HG02970 (cell line): ENCODE measurements at regions not wholly inside any gene's neighbourhood (a gene's known extent, or its start where the extent isn't known, plus 50 kb on each side); places are given as distances from the start of the nearest gene placed in this dataset.
"Not testable (repeated sequence)": the region's sequence is repeated elsewhere in the genome, so short reads cannot be mapped to it uniquely, and the experiment has no call there.

Source experiments
- ATAC-seq: cut with Tn5 transposase; IDR thresholded peaks from one replicate; pipeline ENCODE4 v1.9.1; 2021; ENCODE audit warnings: mild to moderate bottlenecking, moderate library complexity, moderate number of reproducible peaks; ENCODE audit not compliant: unreplicated experiment, low FRiP score

- no peak for ATAC-seq
Measured at GRCh38 chr2:7611750-7612149, 694.5 kb downstream of the RNF144A start.

DNA sequence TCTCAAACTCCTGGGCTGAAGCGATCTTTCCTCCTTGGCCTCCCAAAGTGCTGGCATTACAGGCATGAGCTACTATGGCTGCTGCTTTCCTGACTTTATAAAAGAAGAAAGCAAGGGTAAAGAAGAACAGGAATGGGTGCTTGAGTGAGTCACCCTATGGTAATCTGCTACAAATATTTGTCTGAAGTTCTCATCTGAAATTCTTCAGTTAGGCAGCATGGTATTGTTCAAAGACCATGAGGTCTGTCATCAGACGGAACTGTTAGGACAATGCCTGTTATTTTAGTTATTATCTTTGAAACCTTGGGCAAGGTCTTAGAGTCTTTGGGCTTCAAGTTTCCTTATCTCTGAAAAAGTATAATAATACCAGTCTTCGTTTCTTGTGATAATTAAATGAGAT lies 695.8 kb downstream of the RNF144A start:
- ATAC-seq = no peak

- no peak for ATAC-seq
Measured at GRCh38 chr2:7613831-7614230, 696.6 kb downstream of the RNF144A start.

GRCh38 chr2:7618031-7618430 lies 700.8 kb downstream of the RNF144A start:
- ATAC-seq = no peak

GRCh38 chr2:7619203-7619970 lies 702.2 kb downstream of the RNF144A start:
- no peak for ATAC-seq

DNA sequence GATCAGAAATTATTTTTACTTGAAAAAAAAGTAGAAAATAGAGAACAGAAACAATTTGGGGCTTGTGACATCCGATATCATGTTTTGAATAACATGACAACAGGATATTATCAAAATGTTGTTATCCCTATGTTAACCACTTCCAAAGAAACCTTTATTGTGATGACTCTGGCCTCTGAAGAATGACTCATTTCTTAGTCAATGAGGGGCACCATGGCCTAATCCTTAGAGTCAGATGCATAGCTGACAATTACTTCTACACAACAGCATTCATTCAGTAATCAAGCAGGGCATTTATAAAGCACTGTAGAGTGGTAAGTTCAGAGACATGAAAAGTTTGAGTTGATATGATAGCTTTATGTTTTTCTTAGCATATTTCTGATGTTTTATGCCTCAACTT lies 703.0 kb downstream of the RNF144A start:
- ATAC-seq = no peak

GRCh38 chr2:7621018-7621814 lies 704.0 kb downstream of the RNF144A start:
- ATAC-seq = no peak

GRCh38 chr2:7625392-7626138 lies 708.4 kb downstream of the RNF144A start:
- ATAC-seq = no peak

DNA sequence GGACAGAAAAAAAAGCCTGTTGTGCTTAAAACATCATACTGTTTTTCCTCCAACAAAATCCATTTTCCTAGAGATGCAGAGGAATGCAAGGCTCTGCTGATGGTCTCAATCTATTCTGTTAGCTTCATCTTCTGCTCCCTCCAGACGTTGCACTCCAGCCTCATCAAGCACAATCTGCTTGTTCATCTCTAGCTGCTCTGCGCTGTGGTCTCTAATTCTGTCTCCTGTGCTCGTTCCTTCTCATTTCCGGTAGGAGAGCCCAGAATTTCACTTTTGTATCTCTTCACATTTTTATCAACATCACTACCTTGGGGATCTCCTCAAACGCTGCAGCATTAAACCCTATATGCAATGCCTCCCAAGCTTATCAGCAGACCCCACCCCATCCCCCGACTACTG lies 708.9 kb downstream of the RNF144A start:
- no peak for ATAC-seq

GRCh38 chr2:7627583-7627982 lies 710.4 kb downstream of the RNF144A start:
- no peak for ATAC-seq

DNA sequence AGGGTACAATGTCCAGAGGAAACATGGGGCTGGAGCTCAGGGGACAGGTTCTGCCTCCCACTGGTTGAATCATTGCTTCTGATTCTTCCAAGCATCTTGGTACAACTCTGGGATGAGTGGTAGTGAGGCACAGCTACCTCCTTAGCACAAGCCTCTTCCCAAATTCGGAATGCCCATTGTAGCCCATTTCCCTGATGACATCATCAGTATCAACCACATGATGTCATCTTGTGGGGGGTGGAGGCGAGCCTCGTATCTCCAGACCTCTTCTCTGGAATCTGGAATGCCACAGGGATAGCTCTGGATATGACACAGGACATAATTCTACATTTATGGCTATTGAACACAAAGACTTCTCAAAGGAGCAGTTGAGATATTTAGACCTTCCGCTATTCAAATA lies 715.2 kb downstream of the RNF144A start:
- no peak for ATAC-seq

DNA sequence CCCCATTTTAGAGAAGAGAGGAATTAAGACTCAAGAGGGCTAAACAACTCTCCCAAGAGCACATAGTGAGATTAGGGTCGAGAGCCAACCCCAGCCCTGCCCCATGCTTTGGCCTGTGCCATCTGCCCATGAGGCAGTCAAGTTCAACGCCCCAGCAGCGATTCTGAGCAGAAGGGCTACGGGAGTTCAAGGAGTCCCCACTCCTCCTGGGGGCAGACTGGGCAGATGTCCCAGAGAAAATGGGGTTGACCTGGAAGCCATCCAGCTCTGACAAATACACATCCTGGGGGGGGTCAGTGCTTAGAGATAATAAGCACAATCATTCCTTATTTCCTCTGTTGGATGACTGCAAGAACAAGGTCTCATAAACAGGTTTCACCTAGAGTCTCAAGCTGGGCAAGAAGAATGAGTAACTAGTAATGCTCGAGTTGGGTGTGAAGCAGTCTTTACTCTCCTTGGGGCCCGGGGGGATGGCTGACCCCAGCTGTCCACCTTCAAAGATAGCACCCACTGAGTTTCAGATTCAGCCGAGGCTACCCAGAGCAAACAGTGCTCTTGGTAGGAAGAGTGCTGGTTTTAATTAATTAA lies 716.4 kb downstream of the RNF144A start:
- no peak for ATAC-seq

GRCh38 chr2:7634409-7634808 lies 717.2 kb downstream of the RNF144A start:
- ATAC-seq = no peak

DNA sequence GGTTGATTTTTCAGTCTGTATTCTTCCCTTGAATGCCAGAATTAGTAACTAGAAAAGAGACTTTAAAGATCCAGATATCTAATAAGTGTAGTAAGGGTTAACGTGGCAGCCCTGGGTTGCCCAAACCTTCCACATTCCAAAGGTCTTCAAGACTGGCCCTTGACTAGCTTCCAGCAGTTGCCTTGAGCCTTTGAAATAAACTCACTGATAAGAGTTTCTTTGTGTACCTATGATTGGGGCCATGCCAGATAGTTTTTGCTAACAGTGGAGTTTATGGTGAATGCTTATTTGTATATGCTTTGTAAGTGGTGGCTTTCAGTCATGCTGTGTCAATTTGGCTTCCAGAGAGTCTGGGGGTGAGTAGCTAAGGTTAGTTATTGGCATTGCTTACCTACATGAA lies 722.3 kb downstream of the RNF144A start:
- no peak for ATAC-seq

- ATAC-seq = not testable (repeated sequence)
Measured at GRCh38 chr2:7641272-7641671, 724.1 kb downstream of the RNF144A start.

DNA sequence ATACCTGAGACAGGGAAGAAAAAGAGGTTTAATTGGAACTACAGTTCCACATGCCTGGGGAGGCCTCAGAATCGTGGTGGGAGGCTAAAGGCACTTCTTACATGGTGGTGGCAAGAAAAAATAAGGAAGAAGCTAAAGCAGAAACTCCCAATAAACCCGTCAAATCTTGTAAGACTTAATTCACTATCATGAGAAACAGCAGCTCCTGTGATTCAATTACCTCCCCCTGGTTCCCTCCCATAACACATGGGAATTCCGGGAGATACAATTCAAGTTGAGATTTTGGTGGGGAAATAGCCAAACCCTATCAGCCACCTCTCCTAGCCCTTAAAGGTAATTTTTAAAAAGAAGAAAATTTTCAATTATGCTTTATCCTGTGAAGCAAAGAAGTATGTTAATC lies 728.8 kb downstream of the RNF144A start:
- ATAC-seq = no peak

- ATAC-seq = no peak
Measured at GRCh38 chr2:7646661-7647060, 729.4 kb downstream of the RNF144A start.

DNA sequence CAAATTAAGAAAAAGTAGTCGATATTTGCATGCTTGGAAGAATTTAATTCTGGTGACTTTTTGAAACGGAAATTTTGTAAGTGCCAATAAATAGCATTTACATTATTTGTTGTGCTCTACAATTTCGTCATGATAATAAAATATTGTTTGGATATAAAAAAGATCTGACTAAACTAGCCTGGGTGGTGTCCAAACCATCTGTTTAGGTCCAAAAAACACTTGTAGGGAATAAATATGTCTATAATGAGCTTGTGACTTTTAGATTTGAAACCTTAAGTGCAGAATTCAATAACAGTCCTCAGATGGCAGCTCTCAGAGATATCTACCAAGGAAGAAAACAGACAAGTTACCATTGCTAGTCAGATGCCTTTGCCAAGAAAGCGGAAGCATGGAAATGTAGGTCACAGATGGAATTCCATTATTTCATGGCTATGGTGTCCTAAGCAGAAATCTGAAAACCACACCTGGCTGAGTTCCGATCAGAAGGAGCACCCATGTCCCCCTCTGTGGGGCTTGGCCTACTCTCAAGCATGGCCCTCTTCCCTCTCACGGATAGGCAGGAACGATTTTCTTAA lies 731.1 kb downstream of the RNF144A start:
- ATAC-seq = no peak

DNA sequence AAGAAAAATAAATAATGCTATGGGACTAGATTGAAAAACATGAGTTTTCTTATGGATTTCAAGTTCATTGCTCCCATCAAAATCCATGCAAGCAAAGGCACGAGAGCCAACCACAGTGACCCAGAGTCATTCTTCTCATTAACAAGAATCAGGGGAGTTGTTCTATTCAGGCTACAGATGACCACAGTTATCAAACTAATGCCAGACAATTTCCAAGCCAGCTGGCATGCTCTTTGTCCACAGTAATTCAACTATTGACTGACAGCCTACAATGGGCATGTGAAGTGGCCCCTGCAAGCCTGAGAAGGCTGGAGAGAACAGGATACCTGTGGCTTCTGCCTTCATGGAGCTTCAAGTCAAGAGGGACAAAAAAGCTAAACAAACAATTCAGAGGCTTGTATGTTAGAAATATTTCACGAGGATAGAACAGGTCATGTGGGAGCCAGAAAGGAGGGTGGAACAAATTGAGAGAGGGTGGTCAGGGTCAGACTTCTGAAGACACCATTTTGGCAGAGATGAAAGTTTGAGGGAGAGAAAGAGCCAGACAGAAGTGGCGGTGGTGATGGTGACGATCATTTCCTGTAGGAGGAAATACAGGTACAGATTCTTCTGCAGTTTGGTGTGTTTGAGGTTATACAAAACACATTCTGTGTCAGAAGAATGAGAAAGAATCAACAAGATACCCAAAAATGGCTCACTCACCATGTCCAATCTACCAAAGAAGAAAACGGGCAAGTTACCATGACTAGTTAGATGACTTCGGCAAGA lies 732.4 kb downstream of the RNF144A start:
- ATAC-seq = no peak

DNA sequence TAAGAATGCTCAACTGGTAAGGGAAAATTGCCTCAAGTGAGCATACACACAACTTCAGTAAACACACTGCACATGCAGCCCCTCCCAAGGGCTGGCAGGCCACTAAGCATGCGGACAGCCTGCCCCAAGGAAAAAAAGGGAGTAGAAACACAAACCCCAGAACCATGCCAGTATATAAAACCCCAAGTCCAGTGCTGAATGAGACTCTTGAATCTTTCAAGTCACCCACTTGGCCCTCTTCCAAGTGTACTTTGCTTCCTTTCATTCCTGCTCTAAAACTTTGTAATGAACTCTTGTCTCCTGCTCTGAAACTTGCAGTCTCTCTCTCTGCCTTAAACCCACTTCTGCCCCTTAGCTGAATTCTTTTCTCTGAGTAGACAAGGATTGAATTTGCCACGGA lies 736.4 kb downstream of the RNF144A start:
- no peak for ATAC-seq
